ENCODE measurements at regions not wholly inside any gene's neighbourhood (a gene's known extent, or its start where the extent isn't known, plus 50 kb on each side); places are given as distances from the start of the nearest gene placed in this dataset.

DNA sequence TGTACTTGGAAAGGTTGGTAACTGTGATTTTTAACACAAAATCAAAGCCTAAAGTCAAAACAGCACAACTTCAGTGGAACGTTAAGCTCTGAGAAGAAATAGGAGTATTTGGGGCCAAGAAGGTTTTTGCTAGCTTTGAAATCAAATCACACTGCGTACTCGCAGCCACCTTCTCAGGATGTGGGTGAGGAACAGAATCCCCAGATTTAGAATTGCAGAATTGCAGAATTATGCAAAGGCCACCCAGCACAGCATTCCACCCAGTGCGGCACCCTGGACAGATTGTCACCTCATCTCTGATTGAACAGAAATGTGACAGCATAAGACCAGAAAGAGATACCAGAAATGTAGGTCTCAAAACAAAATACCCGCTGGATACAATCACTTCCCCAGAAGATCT is 181.1 kb downstream of the DHX15 start:
- no peaks in the 10 kb centered on the region for H3K27me3 Mint-ChIP-seq (ENCODE audit: low read depth)
- no peak overlapping the region for H3K27ac Mint-ChIP-seq (ENCODE audit: unreplicated experiment)
- H3K36me3 Mint-ChIP-seq (ENCODE audit: low read depth) = no peaks in the 10 kb centered on the region
- H3K4me3 Mint-ChIP-seq = no peak overlapping the region
- DNase-seq (ENCODE audit: low read depth, low spot score) = no peak
- TF ChIP-seq, protein P1, sequence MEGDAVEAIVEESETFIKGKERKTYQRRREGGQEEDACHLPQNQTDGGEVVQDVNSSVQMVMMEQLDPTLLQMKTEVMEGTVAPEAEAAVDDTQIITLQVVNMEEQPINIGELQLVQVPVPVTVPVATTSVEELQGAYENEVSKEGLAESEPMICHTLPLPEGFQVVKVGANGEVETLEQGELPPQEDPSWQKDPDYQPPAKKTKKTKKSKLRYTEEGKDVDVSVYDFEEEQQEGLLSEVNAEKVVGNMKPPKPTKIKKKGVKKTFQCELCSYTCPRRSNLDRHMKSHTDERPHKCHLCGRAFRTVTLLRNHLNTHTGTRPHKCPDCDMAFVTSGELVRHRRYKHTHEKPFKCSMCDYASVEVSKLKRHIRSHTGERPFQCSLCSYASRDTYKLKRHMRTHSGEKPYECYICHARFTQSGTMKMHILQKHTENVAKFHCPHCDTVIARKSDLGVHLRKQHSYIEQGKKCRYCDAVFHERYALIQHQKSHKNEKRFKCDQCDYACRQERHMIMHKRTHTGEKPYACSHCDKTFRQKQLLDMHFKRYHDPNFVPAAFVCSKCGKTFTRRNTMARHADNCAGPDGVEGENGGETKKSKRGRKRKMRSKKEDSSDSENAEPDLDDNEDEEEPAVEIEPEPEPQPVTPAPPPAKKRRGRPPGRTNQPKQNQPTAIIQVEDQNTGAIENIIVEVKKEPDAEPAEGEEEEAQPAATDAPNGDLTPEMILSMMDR (conservative IDR thresholded peaks at IDR 0.05) = no peak
- H3K4me1 Mint-ChIP-seq = no peaks in the 10 kb centered on the region
- H3K9me3 Mint-ChIP-seq = no peaks in the 10 kb centered on the region

DNA sequence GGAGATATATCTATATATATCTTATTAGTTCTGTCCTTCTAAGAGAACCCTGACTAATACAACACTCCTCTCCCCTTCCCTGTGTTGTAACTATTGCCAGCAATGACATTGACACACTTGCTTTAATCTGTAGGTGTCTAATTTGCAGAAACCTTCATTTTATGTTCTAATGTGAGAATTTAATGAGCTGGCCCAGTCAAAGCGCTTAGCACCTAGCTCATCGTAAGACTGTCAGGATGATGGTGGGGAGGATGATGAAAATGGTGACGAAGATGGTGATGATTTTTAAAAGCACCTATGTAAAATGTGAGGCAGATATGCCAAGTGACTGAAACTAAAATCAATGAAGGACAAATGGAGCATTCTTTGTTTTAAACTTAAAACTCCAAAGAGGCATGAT is 183.8 kb downstream of the DHX15 start:
- no peak overlapping the region for H3K27ac Mint-ChIP-seq (ENCODE audit: unreplicated experiment)
- no peaks in the 10 kb centered on the region for H3K9me3 Mint-ChIP-seq
- TF ChIP-seq, protein P1 (conservative IDR thresholded peaks at IDR 0.05) = no peak
- no peaks in the 10 kb centered on the region for H3K27me3 Mint-ChIP-seq (ENCODE audit: low read depth)
- H3K4me1 Mint-ChIP-seq = no peaks in the 10 kb centered on the region
- DNase-seq (ENCODE audit: low read depth, low spot score) = no peak
- H3K36me3 Mint-ChIP-seq (ENCODE audit: low read depth) = no peaks in the 10 kb centered on the region
- no peak overlapping the region for H3K4me3 Mint-ChIP-seq

- no peak overlapping the region for H3K27ac Mint-ChIP-seq (ENCODE audit: unreplicated experiment)
- no peaks in the 10 kb centered on the region for H3K9me3 Mint-ChIP-seq
- no peak for DNase-seq (ENCODE audit: low read depth, low spot score)
- TF ChIP-seq, protein P1 (conservative IDR thresholded peaks at IDR 0.05) = no peak
- H3K36me3 Mint-ChIP-seq (ENCODE audit: low read depth) = no peaks in the 10 kb centered on the region
- H3K4me1 Mint-ChIP-seq = no peaks in the 10 kb centered on the region
- H3K4me3 Mint-ChIP-seq = no peak overlapping the region
- no peaks in the 10 kb centered on the region for H3K27me3 Mint-ChIP-seq (ENCODE audit: low read depth)
Measured at GRCh38 chr4:24396988-24397387, 187.4 kb downstream of the DHX15 start.

- DNase-seq (ENCODE audit: low read depth, low spot score) = no peak
- no peaks in the 10 kb centered on the region for H3K27me3 Mint-ChIP-seq (ENCODE audit: low read depth)
- TF ChIP-seq, protein P1 (conservative IDR thresholded peaks at IDR 0.05) = no peak
- H3K36me3 Mint-ChIP-seq (ENCODE audit: low read depth) = no peaks in the 10 kb centered on the region
- H3K4me1 Mint-ChIP-seq = no peaks in the 10 kb centered on the region
- H3K27ac Mint-ChIP-seq (ENCODE audit: unreplicated experiment) = no peak overlapping the region
- no peaks in the 10 kb centered on the region for H3K9me3 Mint-ChIP-seq
- no peak overlapping the region for H3K4me3 Mint-ChIP-seq
Measured at GRCh38 chr4:24395937-24396336, 188.4 kb downstream of the DHX15 start.

- DNase-seq (ENCODE audit: low read depth, low spot score) = no peak
- no peak overlapping the region for H3K27ac Mint-ChIP-seq (ENCODE audit: unreplicated experiment)
- no peaks in the 10 kb centered on the region for H3K4me1 Mint-ChIP-seq
- TF ChIP-seq, protein P1 (conservative IDR thresholded peaks at IDR 0.05) = no peak
- H3K9me3 Mint-ChIP-seq = no peaks in the 10 kb centered on the region
- H3K4me3 Mint-ChIP-seq = no peak overlapping the region
- H3K36me3 Mint-ChIP-seq (ENCODE audit: low read depth) = no peaks in the 10 kb centered on the region
- H3K27me3 Mint-ChIP-seq (ENCODE audit: low read depth) = no peaks in the 10 kb centered on the region
Measured at GRCh38 chr4:24394041-24394440, 190.3 kb downstream of the DHX15 start.

DNA sequence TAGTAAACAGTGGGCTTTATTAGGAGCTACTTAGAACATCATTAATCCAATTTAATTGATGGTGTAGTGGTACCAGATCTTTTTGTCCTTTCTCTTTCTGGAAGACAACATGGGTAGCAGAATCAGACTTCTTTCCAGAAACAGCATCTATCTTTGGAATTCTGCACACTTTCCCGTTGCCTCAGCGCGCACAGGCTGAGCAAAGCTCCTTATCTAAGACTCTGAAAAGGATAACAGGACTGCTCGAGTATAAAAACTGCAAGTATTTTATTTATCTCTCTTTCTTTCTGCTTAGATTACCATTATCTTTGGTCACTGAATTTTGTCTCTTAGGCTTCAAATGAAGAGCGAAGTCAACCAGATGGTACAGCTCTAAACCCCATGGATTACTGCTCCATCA is 191.7 kb downstream of the DHX15 start:
- DNase-seq (ENCODE audit: low read depth, low spot score) = no peak
- TF ChIP-seq, protein P1 (conservative IDR thresholded peaks at IDR 0.05) = no peak
- Mint-ChIP-seq H3K27me3 (ENCODE audit: low read depth) (no peaks in the 10 kb centered on the region), H3K4me3 (no peak overlapping the region), H3K27ac (ENCODE audit: unreplicated experiment) (no peak overlapping the region), H3K4me1 (no peaks in the 10 kb centered on the region), H3K9me3 (no peaks in the 10 kb centered on the region), H3K36me3 (ENCODE audit: low read depth) (no peaks in the 10 kb centered on the region)
